OCI-LY7 (cell line): ENCODE measurements at regions not wholly inside any gene's neighbourhood (a gene's known extent, or its start where the extent isn't known, plus 50 kb on each side); places are given as distances from the start of the nearest gene placed in this dataset.

Experiments used
- BruUV-seq: library from RNA; stranded (reverse); fragments of 400-500 nt; replicated peaks from 2 replicates; lab custom pipeline; 2021; lab: Mats Ljungman, UMichigan
- CTCF ChIA-PET: fragments of 300-600 bp; sonication (Branson Sonifier 250); formaldehyde crosslinking; loops from one replicate; lab custom pipeline; 2022; ENCODE audit warnings: antibody characterized with exemption; ENCODE audit not compliant: unreplicated experiment; lab: Charles Lee
- POLR2A ChIA-PET: fragments of 300-600 bp; sonication (Branson Sonifier 250); formaldehyde crosslinking; loops from one replicate; lab custom pipeline; 2022; ENCODE audit warnings: antibody characterized with exemption; lab: Charles Lee
- DNase-seq: peaks from one replicate; pipeline ENCODE4 v3.0.0-alpha.2; 2015; ENCODE audit warnings: low spot score
- H2AFZ ChIP-seq: fragments of 200-600 bp; sonication (generic), shearing (Covaris generic); 2 replicates; pipeline ENCODE4 v1.6.1; 2014; ENCODE audit warnings: mild to moderate bottlenecking, antibody characterized with exemption, low read length, moderate library complexity
- H3K27ac ChIP-seq: fragments of 200-600 bp; sonication (generic); 2 replicates; pipeline ENCODE4 v1.5.1; 2014; ENCODE audit warnings: mixed run types, low read depth, mild to moderate bottlenecking, moderate library complexity, low read length, inconsistent platforms; ENCODE audit not compliant: poor library complexity, severe bottlenecking
- H3K36me3 ChIP-seq: fragments of 200-600 bp; sonication (generic); 2 replicates; pipeline ENCODE4 v1.6.1; 2014; ENCODE audit warnings: mild to moderate bottlenecking, antibody characterized with exemption, low read length, moderate library complexity, mixed read lengths; ENCODE audit not compliant: insufficient read depth
- H3K4me1 ChIP-seq: fragments of 200-600 bp; sonication (generic); 2 replicates; pipeline ENCODE4 v1.5.1; 2014; ENCODE audit warnings: mild to moderate bottlenecking, low read length; ENCODE audit not compliant: insufficient read depth, poor library complexity, severe bottlenecking
- H3K4me2 ChIP-seq: fragments of 200-600 bp; sonication (generic); 2 replicates; pipeline ENCODE4 v1.6.1; 2014; ENCODE audit warnings: mild to moderate bottlenecking, low read length
- H3K4me3 ChIP-seq: fragments of 200-600 bp; sonication (generic); 2 replicates; pipeline ENCODE4 v1.5.1; 2014; ENCODE audit warnings: mild to moderate bottlenecking, low read depth, low read length; ENCODE audit not compliant: poor library complexity, severe bottlenecking
- H3K79me2 ChIP-seq: fragments of 200-600 bp; sonication (generic); 2 replicates; pipeline ENCODE4 v1.6.1; 2016; ENCODE audit warnings: low read depth, mild to moderate bottlenecking, low read length, moderate library complexity, mixed read lengths; ENCODE audit not compliant: insufficient read depth
- H3K9me2 ChIP-seq: fragments of 200-600 bp; sonication (generic); 2 replicates; pipeline ENCODE4 v1.6.1; 2016; ENCODE audit warnings: mild to moderate bottlenecking, low read length, mixed read lengths; ENCODE audit not compliant: insufficient read depth
- H3K9me3 ChIP-seq: fragments of 200-600 bp; sonication (generic); 2 replicates; pipeline ENCODE4 v1.6.1; 2014; ENCODE audit warnings: mild to moderate bottlenecking, mixed run types, low read length, mixed read lengths
- H4K20me1 ChIP-seq: fragments of 200-600 bp; sonication (generic); 2 replicates; pipeline ENCODE4 v1.6.1; 2014; ENCODE audit warnings: mild to moderate bottlenecking, antibody characterized with exemption, low read length, moderate library complexity, mixed read lengths; ENCODE audit not compliant: insufficient read depth
- EZH2phosphoT487 ChIP-seq: fragments of 200-600 bp; sonication (generic); IDR thresholded peaks from 2 replicates; pipeline ENCODE4 v1.6.1; 2018; ENCODE audit warnings: low read depth, borderline replicate concordance, mild to moderate bottlenecking, mixed run types, antibody characterized with exemption, low read length, moderate library complexity, mixed read lengths
- intact Hi-C: fragments of 100-400 bp; cut with micrococcal nuclease; formaldehyde crosslinking; loops from one replicate; pipeline ENCODE4 v1.10.0; 2022; ENCODE audit not compliant: unreplicated experiment
- TF ChIP-seq, protein P1 (sequence below): fragments of 200-600 bp; sonication (generic); conservative IDR thresholded peaks from 2 replicates; pipeline ENCODE4 v1.5.1; 2014; ENCODE audit warnings: mild to moderate bottlenecking, antibody characterized with exemption, low read length, moderate library complexity, mixed read lengths

DNA sequence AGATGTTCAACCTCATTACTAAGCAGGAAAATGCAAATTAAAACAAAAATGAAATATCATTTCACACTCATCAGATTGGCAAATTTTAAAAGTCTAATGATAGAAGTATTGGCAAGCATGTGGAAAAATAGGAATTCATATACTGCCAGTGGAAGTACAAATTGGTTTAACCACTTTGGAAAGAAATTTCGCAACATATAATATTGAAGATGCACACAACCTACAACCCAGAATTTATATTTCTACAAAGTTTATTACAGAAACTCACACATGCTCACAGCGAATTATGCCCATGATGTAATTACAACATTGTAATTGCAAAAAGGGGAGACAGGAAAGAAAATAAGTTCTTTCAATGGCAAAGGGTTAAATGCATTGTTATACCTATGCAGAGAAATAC, 324.1 kb downstream of the IGSF11 start:
- Histone ChIP-seq H3K4me3 (no peak overlapping the region), H3K36me3 (no peaks in the 10 kb centered on the region), H3K27ac (no peak overlapping the region), H2AFZ (no peak overlapping the region), H3K79me2 (no peaks in the 10 kb centered on the region), H3K4me1 (no peaks in the 10 kb centered on the region), H4K20me1 (no peaks in the 10 kb centered on the region), H3K4me2 (no peak overlapping the region), H3K9me2 (no peaks in the 10 kb centered on the region), H3K9me3 (no peaks in the 10 kb centered on the region)
- ChIA-PET CTCF (no interaction called here), POLR2A (no interaction called here)
- no TSS peak for BruUV-seq
- intact Hi-C loops, result loop anchor here (2.0 kb wide), 1 partner anchor 52 kb away; no protein-coding TSS in a partner anchor
- TF ChIP-seq, protein P1, sequence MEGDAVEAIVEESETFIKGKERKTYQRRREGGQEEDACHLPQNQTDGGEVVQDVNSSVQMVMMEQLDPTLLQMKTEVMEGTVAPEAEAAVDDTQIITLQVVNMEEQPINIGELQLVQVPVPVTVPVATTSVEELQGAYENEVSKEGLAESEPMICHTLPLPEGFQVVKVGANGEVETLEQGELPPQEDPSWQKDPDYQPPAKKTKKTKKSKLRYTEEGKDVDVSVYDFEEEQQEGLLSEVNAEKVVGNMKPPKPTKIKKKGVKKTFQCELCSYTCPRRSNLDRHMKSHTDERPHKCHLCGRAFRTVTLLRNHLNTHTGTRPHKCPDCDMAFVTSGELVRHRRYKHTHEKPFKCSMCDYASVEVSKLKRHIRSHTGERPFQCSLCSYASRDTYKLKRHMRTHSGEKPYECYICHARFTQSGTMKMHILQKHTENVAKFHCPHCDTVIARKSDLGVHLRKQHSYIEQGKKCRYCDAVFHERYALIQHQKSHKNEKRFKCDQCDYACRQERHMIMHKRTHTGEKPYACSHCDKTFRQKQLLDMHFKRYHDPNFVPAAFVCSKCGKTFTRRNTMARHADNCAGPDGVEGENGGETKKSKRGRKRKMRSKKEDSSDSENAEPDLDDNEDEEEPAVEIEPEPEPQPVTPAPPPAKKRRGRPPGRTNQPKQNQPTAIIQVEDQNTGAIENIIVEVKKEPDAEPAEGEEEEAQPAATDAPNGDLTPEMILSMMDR, result no peak
- no peak for TF ChIP-seq EZH2phosphoT487
- DNase-seq, result no peak

DNA sequence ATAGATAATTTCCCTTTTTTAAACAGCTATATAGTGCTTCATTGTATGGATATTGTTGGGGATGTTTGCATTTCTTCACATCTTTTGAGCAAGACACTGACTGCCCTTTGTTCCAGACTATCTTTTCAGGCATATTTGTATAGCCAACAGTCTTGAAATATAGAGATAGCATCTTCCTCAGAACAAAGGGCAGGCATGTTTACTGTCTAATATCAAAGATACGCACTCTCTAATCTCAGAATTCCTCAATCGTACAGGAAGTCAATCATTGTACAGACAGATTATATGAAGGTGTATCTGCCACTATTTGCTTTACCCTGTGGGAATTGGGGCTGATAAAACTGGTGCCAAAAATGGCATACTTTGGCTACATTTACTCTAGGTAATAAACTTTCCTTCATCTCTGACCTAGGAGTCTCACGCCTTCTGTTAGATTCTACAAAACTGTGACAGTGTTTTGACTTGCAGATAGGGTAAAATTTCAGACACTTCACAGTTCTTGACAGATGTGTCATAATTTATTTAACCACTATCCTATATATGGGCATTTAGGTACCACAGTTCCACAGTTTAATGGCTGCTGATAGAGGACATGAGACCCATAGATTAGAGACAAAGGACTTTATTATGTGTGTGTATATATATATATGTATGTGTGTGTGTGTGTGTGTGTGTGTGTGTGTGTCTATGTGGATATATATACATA, 321.0 kb downstream of the IGSF11 start:
- no peaks in the 10 kb centered on the region for H3K79me2 ChIP-seq
- no peak overlapping the region for H3K4me2 ChIP-seq
- ChIA-PET CTCF (no interaction called here), POLR2A (no interaction called here)
- H3K4me1 ChIP-seq, result no peaks in the 10 kb centered on the region
- no peak overlapping the region for H2AFZ ChIP-seq
- no peaks in the 10 kb centered on the region for H4K20me1 ChIP-seq
- intact Hi-C loops, result no loop called here
- H3K9me2 ChIP-seq, result no peaks in the 10 kb centered on the region
- no peak overlapping the region for H3K4me3 ChIP-seq
- TF ChIP-seq, protein P1, result no peak
- no peak for TF ChIP-seq EZH2phosphoT487
- no peaks in the 10 kb centered on the region for H3K9me3 ChIP-seq
- no TSS peak for BruUV-seq
- no peak for DNase-seq
- H3K36me3 ChIP-seq, result no peaks in the 10 kb centered on the region
- no peak overlapping the region for H3K27ac ChIP-seq

DNA sequence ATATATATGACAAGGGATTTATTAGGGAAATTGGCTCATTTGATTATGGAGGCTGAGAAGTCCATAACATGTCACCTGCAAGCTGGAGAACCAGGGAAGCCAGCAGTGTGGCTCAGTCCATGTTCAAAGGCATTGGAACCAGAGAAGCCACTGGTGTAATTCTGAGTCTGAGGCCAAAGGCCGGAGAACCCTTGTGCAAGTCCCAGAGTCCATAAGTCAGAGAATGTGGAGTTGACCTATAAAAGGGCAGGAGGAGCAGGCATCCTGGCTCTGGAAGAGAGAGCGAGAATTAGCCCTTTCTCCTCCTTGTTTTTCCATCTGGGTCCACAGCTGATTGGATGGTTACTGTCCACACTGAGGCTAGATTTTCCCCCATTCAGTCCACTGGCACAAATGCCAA, 319.8 kb downstream of the IGSF11 start:
- ChIA-PET POLR2A (no interaction called here), CTCF (no interaction called here)
- no peak for DNase-seq
- H3K36me3 ChIP-seq, result no peaks in the 10 kb centered on the region
- H3K4me2 ChIP-seq, result no peak overlapping the region
- TF ChIP-seq, protein P1, result no peak
- H2AFZ ChIP-seq, result no peak overlapping the region
- H3K4me1 ChIP-seq, result no peaks in the 10 kb centered on the region
- no peak overlapping the region for H3K4me3 ChIP-seq
- no TSS peak for BruUV-seq
- no peak overlapping the region for H3K27ac ChIP-seq
- H3K9me2 ChIP-seq, result no peaks in the 10 kb centered on the region
- intact Hi-C loops, result no loop called here
- H3K9me3 ChIP-seq, result peaks cover 3% of the 10 kb centered on the region; the same call in 1 of the 2 replicates
- no peaks in the 10 kb centered on the region for H4K20me1 ChIP-seq
- no peaks in the 10 kb centered on the region for H3K79me2 ChIP-seq
